GM12865 (cell line): ENCODE measurements at regions not wholly inside any gene's neighbourhood (a gene's known extent, or its start where the extent isn't known, plus 50 kb on each side); places are given as distances from the start of the nearest gene placed in this dataset.

ENCODE experiments used
- DNase-seq: peaks from one replicate; pipeline ENCODE4 v3.0.0; 2010; ENCODE audit warnings: low read depth
- H3K4me3 ChIP-seq: 2 replicates; pipeline ENCODE4 v1.5.1; 2011; ENCODE audit warnings: mild to moderate bottlenecking, low read depth, low read length, control low read depth
- TF ChIP-seq, protein P1 (sequence below): IDR thresholded peaks from 2 replicates; pipeline ENCODE4 v1.5.1; 2011; ENCODE audit warnings: low read length, control low read depth, low read depth, inconsistent platforms; ENCODE audit not compliant: insufficient read depth; ENCODE audit errors: missing control alignments

DNA sequence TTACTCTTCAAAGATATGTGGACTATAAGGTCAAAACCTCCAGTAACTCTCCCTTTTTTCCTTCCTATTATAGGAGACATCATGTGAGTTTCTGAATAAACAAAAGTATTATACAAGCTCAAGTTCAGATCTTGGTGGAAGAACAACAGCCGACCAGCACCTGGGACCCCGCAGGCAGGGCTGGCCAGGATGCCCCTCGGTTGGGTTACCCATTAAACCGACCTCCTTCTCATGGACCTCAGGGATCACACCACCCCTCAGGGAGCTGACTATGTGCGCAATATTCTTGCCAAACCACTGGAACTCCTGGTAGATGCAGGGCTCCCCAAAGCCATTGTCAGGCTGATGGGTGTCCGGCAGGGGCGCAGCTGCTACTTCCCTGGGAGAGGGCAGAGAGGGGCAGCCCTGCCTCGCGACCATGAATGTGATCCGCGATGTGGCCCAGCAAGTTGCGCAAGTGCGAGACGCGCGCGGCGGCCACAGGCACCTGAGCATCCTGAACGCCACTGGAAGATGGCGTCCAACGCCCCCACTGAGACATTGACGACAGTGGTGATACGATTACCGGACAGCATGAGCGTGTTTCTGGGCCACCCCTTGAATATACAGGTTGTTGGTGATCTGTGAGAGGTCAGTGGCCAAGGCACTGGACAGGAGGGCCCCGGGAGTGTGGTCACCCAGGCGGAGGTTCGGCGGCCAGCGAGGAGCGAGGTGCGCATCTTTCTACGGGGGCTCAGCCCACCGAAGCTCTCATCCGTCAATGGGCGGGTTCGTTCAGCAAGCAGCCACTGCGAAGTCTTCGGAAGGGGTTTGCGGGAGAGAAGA is 161.3 kb downstream of the IPMK start:
- no peak for DNase-seq
- TF ChIP-seq, protein P1, sequence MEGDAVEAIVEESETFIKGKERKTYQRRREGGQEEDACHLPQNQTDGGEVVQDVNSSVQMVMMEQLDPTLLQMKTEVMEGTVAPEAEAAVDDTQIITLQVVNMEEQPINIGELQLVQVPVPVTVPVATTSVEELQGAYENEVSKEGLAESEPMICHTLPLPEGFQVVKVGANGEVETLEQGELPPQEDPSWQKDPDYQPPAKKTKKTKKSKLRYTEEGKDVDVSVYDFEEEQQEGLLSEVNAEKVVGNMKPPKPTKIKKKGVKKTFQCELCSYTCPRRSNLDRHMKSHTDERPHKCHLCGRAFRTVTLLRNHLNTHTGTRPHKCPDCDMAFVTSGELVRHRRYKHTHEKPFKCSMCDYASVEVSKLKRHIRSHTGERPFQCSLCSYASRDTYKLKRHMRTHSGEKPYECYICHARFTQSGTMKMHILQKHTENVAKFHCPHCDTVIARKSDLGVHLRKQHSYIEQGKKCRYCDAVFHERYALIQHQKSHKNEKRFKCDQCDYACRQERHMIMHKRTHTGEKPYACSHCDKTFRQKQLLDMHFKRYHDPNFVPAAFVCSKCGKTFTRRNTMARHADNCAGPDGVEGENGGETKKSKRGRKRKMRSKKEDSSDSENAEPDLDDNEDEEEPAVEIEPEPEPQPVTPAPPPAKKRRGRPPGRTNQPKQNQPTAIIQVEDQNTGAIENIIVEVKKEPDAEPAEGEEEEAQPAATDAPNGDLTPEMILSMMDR, result no peak
- H3K4me3 ChIP-seq, result no peak overlapping the region

DNA sequence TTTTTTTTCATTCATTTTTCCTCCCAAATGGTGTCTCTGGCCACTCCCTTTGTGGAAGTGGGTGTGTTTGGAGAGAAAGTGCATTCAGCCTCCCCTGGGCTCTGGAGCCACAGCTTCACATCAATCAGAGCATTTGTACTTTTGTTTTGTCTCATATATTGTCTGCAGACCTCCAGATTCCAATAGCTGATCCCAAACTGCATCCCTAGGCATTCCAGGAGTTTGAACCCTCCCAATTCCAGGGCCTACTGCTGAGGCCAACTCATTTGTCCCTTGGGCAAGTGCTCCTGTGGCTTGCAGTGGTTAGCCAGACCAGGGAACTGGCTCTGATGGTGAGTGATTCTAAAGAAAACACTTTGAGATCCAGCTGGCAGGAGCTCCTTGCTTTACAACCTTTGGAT is 163.3 kb downstream of the IPMK start:
- no peak for DNase-seq
- H3K4me3 ChIP-seq, result no peak overlapping the region
- TF ChIP-seq, protein P1, result no peak

DNA sequence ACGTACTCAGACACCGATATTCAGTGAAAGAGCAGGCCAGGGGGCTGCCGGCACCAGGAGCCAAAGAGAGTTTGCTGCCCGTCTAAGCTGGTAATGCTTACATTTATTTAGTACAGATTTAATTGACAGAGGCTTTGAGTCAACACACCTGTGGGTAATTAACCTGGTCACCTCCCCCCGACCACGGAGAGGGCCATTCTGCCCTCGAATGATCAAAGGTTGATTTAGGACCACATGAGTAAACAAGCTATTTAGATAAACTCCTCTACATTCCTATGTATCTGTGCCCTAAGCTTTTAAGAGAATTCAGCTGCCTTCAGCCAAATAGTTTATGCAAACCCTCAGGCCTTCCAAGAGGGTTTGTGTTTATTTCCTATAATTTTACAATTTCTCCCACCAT is 164.8 kb downstream of the IPMK start:
- no peak for DNase-seq
- no peak overlapping the region for H3K4me3 ChIP-seq
- TF ChIP-seq, protein P1, result no peak

DNA sequence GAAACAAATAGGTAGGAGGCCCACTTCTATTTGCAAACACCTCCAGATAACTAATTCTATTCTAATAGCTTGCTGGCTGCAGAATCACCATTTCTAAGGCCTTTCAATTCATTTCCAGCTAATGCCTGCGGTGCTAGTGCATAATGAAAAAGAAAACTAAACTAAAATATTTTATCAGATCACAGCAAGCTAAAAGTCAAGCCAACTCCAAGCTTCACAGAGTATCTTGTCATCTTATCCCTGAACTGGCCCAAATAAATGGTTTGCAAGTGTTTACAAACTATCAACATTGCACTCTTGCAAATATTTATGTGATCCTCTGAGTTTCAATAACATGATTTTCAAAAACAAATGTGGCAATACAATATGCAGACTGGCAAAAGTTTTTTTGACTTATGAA is 166.0 kb downstream of the IPMK start:
- TF ChIP-seq, protein P1, result no peak
- no peak for DNase-seq
- H3K4me3 ChIP-seq, result no peak overlapping the region

DNA sequence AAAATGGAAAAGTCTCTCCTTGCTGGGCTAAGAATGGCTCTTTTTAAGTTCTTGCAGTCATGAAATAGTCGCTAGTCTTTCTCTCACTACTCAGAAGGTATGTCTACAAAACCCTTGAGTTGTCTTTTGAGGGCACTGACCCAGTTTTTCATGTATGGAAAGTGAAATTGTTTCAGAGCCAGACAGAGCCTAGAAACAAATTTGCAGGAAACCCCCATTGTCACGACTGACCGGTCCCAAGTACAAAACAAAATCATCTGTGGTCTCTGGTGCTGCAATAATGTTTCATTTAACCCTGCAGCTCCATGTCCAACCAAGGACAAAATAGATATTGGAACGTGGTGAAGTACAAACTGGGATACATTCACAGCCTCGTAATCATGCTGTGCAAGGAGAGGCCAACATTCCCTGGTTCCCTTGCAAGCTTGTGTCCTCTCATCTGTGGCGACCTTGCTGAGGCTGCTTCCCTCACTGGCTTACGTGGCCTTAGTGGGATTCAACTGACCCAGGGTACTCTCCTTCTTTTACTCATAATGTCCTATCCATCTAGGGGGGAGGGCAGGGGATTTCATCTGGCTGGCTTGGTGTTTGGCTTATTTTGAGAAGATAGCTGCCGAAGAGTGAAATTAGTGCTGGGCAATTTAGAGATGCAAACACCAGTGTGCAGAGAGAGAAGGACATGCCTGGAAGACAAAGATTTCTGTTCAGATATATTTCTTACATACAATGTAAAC is 172.5 kb downstream of the IPMK start:
- no peak overlapping the region for H3K4me3 ChIP-seq
- peak; percentile 67 for DNase-seq
- TF ChIP-seq, protein P1, result no peak

DNA sequence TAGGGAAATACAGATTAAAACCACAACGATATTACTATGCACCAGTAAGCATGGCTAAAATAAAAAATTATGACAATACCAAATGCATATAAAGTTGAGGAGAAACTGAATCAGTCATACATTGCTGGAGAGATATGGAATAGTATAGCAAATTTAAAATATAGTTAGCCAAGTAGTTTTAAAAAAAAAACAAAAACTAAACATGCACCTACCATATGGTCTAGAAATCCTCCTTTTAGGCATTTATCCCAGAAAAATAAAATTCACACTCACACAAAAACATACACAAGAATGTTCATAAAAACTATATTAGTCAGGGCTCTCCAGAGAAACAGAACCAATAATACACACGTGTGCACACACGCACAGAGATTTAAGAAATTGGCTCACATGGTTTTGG is 175.8 kb downstream of the IPMK start:
- H3K4me3 ChIP-seq, result no peak overlapping the region
- no peak for DNase-seq
- TF ChIP-seq, protein P1, result no peak
